ENCODE measurements at regions not wholly inside any gene's neighbourhood (a gene's known extent, or its start where the extent isn't known, plus 50 kb on each side); places are given as distances from the start of the nearest gene placed in this dataset.

DNA sequence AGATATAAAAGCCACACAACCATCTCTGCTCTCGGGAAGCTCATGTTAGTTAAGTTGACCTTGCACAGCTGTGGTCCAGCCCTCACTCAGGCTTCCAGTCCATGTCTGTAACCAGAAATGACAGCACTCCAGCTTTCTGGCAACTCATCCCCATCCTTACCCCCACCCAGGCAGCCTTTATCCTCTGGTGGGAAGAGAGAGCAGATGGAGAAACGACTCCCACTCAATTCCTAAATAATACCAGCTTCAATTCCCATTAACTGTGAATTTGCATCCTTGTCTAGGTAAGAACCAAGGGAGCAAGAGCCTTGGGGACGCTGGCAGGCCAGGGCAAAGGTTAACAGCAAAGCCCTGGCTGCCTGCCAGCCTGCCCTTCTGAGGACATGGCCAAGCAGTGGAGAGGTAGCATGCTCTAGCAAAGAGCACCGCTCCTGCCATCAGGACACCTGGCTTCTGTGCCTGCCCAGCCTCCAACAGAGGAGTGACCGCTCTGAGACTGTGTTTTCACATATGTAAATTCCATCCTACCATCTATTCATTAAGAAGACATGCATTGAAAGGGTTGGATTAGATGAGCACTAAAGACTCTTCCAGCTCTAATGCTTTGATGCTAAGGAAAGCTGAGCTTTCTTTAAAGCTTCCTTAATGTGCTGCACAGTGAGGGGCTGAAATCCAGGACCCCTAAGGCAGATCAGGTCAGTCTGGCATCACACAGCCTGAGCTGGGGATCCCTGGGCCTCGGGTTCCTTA is 236.1 kb downstream of the GRIN2B start:
- TF ChIP-seq, protein P1, sequence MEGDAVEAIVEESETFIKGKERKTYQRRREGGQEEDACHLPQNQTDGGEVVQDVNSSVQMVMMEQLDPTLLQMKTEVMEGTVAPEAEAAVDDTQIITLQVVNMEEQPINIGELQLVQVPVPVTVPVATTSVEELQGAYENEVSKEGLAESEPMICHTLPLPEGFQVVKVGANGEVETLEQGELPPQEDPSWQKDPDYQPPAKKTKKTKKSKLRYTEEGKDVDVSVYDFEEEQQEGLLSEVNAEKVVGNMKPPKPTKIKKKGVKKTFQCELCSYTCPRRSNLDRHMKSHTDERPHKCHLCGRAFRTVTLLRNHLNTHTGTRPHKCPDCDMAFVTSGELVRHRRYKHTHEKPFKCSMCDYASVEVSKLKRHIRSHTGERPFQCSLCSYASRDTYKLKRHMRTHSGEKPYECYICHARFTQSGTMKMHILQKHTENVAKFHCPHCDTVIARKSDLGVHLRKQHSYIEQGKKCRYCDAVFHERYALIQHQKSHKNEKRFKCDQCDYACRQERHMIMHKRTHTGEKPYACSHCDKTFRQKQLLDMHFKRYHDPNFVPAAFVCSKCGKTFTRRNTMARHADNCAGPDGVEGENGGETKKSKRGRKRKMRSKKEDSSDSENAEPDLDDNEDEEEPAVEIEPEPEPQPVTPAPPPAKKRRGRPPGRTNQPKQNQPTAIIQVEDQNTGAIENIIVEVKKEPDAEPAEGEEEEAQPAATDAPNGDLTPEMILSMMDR (IDR thresholded peaks at IDR 0.05; ENCODE audit: insufficient read depth, low read length, missing control alignments): no peak
- ChIA-PET POLR2A (no interaction called here), CTCF (no interaction called here)
- no peak overlapping the region for H3K4me3 ChIP-seq (ENCODE audit: low read depth, low read length)
- DNase-seq (ENCODE audit: low read depth, low spot score): no peak

DNA sequence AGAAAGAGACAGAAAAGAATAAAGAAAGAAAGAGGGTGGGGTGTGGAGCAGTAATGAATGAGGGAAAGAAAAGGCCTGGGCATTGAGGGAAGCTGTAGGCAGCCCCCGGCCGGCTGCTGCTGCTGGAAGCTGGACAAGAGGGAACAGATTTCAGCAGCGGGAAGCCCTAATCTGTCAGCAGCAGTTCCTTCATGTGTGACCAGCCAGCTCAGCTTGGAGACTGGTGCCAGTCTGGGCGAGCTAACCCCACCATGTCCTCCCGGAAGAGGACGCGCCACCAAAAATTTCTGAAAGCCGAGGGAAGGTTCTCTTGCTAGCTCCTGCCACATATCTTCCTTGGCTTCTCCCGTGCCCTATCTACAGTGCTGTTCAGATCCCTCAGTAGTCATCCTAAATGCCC is 236.8 kb downstream of the GRIN2B start:
- TF ChIP-seq, protein P1 (IDR thresholded peaks at IDR 0.05; ENCODE audit: insufficient read depth, low read length, missing control alignments): no peak
- no peak overlapping the region for H3K4me3 ChIP-seq (ENCODE audit: low read depth, low read length)
- POLR2A ChIA-PET: no interaction called here
- CTCF ChIA-PET: no interaction called here
- no peak for DNase-seq (ENCODE audit: low read depth, low spot score)

DNA sequence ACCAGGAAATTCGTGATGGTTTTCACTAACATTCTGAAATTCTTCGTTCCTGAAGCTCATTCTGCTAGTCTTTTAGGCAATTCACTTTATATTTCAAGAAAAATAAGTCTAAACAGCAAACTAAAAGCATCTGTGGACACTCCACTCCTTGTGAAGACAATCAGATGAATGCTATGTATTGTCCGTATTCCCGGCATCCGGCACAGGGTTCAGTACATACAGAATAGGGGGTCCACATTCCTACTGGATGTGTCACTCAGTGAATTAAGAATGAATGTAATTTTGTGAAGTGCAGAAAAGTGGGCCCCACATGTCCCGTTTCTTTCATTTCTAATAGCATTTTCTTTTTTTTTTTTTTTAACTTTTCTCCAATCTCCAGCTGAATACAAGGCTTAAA is 241.3 kb downstream of the GRIN2B start:
- no peak for DNase-seq (ENCODE audit: low read depth, low spot score)
- TF ChIP-seq, protein P1 (IDR thresholded peaks at IDR 0.05; ENCODE audit: insufficient read depth, low read length, missing control alignments): no peak
- ChIA-PET POLR2A (no interaction called here), CTCF (interaction anchor here (1.1 to 4.9 kb wide), 4 partner anchors 8 to 446 kb away, joined by 4 to 20 read pairs (median 5); no protein-coding TSS in a partner anchor)
- no peak overlapping the region for H3K4me3 ChIP-seq (ENCODE audit: low read depth, low read length)

DNA sequence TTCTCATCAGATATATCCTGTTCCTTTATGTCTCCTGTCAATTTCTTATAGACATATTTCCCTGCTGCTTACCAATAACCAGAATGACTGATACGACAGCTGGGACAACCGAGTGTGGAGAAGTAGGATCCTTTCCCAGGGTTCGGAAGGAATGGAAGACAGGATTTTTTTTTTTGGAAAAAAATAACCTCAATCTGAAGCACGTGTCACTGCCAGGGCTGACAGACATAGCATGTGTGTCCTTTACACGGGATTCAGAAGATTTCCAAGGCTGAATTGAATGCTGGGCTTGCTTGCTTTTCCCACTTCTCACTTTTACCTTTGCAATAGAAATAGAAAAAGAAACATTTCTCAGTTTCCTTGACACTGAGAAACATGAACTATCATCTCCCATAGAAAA is 245.7 kb downstream of the GRIN2B start:
- TF ChIP-seq, protein P1 (IDR thresholded peaks at IDR 0.05; ENCODE audit: insufficient read depth, low read length, missing control alignments): no peak
- ChIA-PET CTCF (no interaction called here), POLR2A (no interaction called here)
- no peak for DNase-seq (ENCODE audit: low read depth, low spot score)
- no peak overlapping the region for H3K4me3 ChIP-seq (ENCODE audit: low read depth, low read length)

DNA sequence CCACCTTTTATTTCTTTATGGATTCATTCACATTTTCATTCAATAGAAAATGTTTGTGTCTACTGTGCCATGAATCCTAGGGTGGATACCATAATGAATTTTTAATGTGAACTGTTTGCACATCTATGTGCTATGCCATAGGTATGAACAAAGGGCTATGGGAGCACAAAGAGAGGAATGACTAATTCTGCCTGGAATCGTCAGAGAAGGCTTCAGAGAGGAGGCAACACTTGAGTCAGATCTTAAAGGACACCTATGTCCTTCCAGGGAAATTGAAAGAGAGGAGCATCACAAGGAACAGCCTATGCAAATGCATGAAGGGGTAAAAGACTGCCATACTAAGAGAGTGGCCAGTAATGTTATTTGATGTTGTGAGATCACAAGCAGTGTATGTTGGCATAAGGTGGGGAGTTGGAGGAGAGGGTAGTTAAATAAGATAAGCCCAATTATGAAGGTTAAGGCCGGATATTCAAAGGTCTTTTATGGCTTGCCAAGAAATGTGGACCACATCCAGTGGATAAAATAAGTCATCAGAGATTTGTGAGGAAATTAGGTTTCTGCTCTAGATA is 246.7 kb downstream of the GRIN2B start:
- H3K4me3 ChIP-seq (ENCODE audit: low read depth, low read length): no peak overlapping the region
- DNase-seq (ENCODE audit: low read depth, low spot score): no peak
- TF ChIP-seq, protein P1 (IDR thresholded peaks at IDR 0.05; ENCODE audit: insufficient read depth, low read length, missing control alignments): no peak
- ChIA-PET POLR2A (no interaction called here), CTCF (no interaction called here)

DNA sequence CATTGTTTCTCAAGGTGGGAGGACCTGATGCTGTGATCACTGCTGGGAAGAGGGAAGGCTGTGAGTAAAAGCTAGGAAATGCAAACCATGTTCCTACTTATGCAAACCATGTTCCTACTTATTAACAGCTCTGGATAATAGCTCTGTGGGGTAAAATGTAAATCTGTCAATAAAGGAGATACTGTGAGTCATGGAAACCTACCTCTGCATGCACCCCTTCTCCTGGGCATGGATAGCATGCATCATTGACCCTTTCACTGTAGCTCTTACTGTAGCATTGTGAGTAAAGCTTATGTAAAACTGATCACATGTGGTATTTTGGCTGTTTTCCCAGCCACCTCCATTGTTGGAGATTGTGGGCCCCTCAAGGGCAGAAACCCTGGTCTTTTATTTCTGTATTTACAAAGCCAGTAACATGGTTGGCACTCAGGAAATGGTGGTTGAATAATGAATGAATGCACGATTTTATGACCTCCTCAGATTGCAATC is 253.7 kb downstream of the GRIN2B start:
- POLR2A ChIA-PET: no interaction called here
- no peak overlapping the region for H3K4me3 ChIP-seq (ENCODE audit: low read depth, low read length)
- TF ChIP-seq, protein P1 (IDR thresholded peaks at IDR 0.05; ENCODE audit: insufficient read depth, low read length, missing control alignments): no peak
- CTCF ChIA-PET: no interaction called here
- no peak for DNase-seq (ENCODE audit: low read depth, low spot score)
